DMS 273 (cell line): ENCODE measurements at regions not wholly inside any gene's neighbourhood (a gene's known extent, or its start where the extent isn't known, plus 50 kb on each side); places are given as distances from the start of the nearest gene placed in this dataset.
"Not testable (repeated sequence)": the region's sequence is repeated elsewhere in the genome, so short reads cannot be mapped to it uniquely, and the experiment has no call there.

Experiments
- DNase-seq: peaks from one replicate; lab custom pipeline; 2025; ENCODE audit not compliant: unreplicated experiment; lab: John Stamatoyannopoulos, UW

GRCh38 chr2:430291-431040, 142.6 kb upstream of the ALKAL2 start:
- DNase-seq, result no peak

DNA sequence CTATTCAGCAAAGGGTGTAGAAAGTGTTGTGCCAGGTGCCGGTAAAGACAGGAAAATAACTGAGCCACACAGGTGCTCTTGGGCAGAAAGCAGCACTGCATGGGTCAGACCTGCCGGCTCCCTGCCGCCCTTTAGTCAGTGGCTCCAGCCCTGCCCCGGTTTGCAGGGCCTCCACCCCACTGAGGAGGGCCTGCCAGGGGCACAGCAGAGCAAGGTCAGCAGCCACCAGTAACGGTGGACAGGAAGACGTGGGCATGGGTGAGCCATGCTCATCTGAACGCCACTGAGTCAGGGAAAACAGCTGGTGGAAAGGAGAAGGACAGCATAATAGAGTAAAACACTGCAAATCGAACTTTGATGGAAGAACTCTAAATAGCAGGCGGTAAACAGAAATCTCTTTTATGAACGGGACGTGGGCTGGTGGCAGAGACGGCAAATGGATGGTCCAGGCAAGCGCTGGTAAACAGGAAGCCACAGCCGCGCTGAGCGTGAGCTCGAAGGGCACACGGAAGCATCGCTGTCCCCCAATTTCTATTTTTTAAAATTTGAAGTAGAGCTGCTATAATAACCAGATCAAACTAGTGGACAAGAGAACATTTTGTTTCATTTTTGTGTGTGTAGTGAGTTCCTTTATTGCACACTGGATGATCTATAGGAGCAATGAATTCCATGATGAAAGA, 141.8 kb upstream of the ALKAL2 start:
- DNase-seq, result no peak

DNA sequence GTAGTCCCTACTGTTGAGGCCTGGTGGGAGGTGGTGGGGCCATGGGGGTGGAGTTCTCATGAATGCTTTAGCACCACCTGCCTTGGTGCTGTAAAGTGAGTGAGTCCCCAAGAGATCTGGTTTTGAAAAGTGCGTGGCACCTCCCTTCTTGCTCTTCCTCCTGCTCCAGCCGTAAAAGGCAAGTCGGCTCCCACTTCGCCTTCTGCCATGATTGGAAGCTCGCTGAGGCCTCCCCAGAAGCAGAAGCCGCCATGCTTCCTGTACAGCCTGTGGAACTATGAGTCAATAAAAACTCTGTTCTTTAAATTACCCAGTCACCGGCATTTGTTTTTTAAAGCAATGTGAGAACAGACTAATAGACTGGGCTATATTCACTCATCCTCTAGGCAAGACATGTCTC, 141.3 kb upstream of the ALKAL2 start:
- no peak for DNase-seq

GRCh38 chr2:428591-428990, 140.7 kb upstream of the ALKAL2 start:
- no peak for DNase-seq

DNA sequence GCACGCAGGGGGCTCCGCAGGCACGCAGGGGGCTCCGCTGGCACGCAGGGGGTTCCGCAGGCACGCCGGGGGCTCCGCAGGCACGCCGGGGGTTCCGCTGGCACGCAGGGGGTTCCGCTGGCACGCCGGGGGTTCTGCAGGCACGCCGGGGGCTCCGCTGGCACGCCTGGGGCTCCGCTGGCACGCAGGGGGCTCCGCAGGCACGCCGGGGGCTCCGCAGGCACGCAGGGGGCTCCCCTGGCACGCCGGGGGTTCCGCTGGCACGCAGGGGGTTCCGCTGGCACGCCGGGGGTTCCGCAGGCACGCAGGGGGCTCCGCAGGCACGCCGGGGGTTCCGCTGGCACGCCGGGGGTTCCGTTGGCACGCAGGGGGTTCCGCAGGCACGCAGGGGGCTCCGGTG, 138.8 kb upstream of the ALKAL2 start:
- DNase-seq, result not testable (repeated sequence)

GRCh38 chr2:425947-426346, 138.1 kb upstream of the ALKAL2 start:
- no peak for DNase-seq

- no peak for DNase-seq
Observed at GRCh38 chr2:425243-425642, 137.4 kb upstream of the ALKAL2 start.

- no peak for DNase-seq
Observed at GRCh38 chr2:424306-425171, 136.6 kb upstream of the ALKAL2 start.

- no peak for DNase-seq
Observed at GRCh38 chr2:423479-423878, 135.6 kb upstream of the ALKAL2 start.

GRCh38 chr2:422676-423435, 135.0 kb upstream of the ALKAL2 start:
- DNase-seq, result no peak

GRCh38 chr2:421406-421805, 133.5 kb upstream of the ALKAL2 start:
- DNase-seq, result no peak

DNA sequence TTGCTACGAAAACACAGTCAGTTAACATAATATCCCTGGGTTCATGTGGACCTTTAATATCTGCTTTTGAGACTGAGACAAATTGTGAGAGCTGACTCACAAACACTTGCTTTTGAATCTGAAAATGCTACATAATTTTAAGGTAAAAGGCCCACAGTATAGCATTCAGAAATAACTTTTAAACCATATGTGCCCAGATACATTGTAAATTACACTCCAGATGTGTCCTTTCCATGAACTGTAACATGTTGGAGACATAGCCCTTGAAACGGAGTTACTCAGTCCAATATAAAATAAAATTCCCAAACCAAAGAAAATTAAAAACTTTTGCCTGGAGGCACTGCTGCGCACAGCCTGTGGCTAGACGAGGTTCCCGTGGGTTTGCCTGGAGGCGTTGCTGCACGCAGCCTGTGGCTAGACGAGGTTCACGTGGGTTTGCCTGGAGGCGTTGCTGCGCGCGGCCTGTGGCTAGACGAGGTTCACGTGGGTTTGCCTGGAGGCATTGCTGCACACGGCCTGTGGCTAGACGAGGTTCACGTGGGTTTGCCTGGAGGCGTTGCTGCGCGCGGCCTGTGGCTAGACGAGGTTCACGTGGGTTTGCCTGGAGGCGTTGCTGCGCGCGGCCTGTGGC, 131.9 kb upstream of the ALKAL2 start:
- DNase-seq, result no peak

- DNase-seq, result no peak
Observed at GRCh38 chr2:417662-418061, 129.8 kb upstream of the ALKAL2 start.

- no peak for DNase-seq
Observed at GRCh38 chr2:417006-417405, 129.1 kb upstream of the ALKAL2 start.

DNA sequence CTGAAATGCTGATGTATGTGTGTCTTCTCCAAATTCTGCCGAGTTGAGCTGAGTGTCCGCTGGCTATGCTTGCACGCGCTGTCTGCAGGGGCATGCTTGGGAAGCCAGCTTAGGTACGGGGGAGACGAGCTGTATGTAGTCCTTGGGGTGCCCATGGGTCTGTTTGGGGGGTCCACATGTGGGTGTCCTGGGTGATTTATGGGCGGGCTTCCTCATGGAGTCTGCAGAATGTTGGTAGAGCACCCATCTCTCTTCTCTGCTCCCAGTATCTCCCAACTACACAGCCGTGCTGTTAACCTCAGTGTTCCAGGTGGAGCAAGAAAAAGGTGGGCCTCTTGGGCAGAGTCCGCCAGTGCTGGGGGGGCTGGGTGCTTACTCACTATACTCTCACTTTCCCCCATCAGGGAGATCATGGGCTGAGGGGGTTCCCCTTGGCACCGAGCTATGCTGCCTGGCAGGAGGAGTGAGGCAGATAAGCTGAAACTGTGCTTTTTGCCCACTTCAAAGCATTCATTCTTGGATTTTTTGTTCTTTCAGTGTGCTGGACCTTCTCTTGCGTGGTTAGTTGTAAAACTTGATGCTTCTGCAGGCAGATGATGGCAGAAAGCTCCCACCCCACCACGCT, 128.2 kb upstream of the ALKAL2 start:
- no peak for DNase-seq

DNA sequence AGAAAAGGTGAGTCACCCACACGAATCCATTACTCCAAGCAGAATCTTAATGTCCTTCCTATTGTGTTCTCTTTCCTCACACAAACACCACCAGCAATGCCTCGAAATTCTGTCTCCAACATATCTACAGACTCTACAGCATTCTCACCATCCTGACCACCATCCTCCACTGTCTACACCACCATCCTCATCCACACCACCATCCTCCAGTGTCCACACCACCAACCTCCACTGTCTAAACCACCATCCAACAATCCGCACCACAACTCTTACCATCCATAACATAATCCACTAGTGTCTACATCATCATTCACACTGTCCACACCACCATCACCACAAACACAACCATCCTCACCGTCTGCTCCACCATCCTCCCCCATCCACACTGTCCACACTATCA, 121.6 kb upstream of the ALKAL2 start:
- no peak for DNase-seq

- no peak for DNase-seq
Observed at GRCh38 chr2:407630-408029, 119.7 kb upstream of the ALKAL2 start.

DNA sequence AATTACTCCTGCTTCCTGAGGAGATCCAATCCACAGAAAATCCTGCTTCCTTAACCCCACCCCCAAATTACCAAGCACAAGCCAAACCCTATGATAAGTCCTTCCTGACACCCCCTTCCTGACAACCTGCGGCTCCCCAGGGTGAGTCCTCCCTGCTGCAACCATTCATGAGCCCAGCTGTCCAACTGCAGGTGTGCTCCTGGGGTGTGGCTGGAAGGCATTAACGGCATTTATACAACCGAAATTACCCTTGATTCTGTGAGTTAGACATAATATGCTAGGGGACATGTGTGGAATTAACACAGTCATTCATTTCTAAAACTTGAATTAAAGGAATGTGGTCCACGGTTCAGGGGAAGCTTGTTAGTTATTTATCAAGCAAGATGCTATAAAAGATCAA, 119.0 kb upstream of the ALKAL2 start:
- no peak for DNase-seq

GRCh38 chr2:406231-406630, 118.3 kb upstream of the ALKAL2 start:
- DNase-seq, result no peak

DNA sequence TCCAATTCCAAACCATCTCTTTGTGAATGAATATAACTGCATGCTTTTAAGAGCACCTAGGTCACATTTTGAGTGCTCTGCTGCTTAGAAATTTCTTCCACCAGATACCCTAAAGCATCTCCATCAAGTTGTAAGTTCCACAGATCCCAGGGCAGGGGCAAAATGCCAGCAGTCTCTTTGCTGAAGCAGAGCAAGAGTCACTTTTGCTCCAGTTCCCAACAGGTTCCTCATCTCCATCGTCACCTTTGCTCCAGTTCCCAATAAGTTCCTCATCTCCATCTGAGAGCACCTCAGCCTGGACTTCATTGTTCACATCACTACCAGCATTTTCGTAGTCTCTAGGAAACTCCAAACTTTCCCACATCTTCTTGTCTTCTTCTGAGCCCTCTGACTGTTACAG, 116.7 kb upstream of the ALKAL2 start:
- no peak for DNase-seq
